ENCODE measurements at regions not wholly inside any gene's neighbourhood (a gene's known extent, or its start where the extent isn't known, plus 50 kb on each side); places are given as distances from the start of the nearest gene placed in this dataset.

GRCh38 chr18:55013086-55013485 lies 53.8 kb upstream of the CCDC68 start:
- intact Hi-C loops (cut with DNase I), result no loop called here
- ATAC-seq (ENCODE audit: poor library complexity), result no peak
- DNase-seq, result no peak

DNA sequence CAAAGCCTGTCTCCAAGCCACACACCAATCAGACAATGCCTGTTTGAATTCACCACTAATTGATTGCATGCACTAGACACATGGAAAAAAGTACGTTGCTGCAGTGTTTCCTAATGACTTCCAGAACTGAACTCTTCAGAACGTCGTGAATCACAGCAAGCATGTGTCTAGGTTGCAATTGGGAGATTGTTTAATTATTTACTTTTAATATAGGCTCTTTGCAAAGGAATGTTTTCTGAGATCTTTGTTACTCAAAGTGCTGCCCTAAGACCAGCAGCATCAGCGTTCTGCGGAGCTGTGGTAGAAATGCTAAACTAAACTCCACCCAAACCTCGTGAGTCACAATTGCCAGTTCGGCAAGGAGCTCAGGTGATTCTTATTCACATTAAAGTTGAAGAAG lies 52.7 kb upstream of the CCDC68 start:
- DNase-seq (no peak), ATAC-seq (ENCODE audit: poor library complexity) (no peak)
- intact Hi-C loops (cut with DNase I), result no loop called here
